ENCODE measurements at regions not wholly inside any gene's neighbourhood (a gene's known extent, or its start where the extent isn't known, plus 50 kb on each side); places are given as distances from the start of the nearest gene placed in this dataset.
A peak's percentile ranks its signal among the peaks of the same experiment; 100 is the strongest.

DNA sequence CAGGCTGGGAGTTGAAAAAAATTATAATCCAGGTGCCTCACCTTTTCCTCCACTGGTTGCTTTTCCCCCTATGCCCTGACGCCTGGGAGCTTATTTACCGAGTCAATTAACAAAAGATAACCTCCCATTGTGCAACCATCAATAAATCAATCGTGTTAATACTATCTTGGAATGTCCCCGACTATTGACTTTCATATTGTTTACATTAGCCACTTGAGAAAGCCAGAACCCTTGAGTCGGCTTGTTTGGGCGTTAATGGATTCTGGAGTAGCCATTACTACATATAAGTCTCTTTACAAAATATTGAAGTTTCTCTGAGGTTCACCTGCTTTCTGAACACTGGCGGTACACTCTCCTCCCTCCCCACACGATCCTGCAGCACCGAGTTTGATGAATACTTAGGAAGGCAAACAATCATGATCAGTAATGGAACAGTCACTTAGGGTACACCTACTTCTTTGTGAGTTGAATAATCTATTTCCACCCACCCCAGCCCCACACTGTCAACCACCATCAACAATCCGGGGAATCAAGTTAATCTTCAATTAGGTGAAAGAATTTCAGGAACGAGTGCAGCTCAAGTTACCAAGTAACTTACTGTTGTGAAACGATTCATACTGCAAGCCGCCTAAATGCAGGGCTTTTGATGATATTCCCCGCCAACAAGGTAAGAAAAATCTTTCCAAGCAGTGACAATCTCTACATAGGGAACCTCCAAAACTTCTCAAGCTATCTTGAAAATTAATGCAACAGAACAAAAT, 159.3 kb upstream of the NR2F2 start:
- no peak overlapping the region for H3K23ac ChIP-seq (ENCODE audit: insufficient read length)
- 61% methylated on average over 14 of the region's 14 CpGs; no CpG with 5 or more reads in 1 of the 2 experiments for WGBS, 2 experiments (ENCODE audit: extremely low coverage in 1 of 2, insufficient coverage in 1 of 2, insufficient read length in 1 of 2, insufficient replicate concordance in 2 of 2, low coverage in 1 of 2, low lambda C conversion rate in 2 of 2, missing lambda C conversion rate in 1 of 2)
- no peak overlapping the region for H4K5ac ChIP-seq (ENCODE audit: insufficient read length, low read depth, low read length)
- H3K56ac ChIP-seq (replicated peaks; ENCODE audit: insufficient read length, low read depth, low read length): no peak overlapping the region
- H3K27me3 ChIP-seq (replicated peaks in 1 of 4; ENCODE audit: control insufficient read depth in 3 of 4, extremely low read depth in 1 of 4, insufficient read depth in 3 of 4, low read length in 3 of 4): peaks cover 0 to 1% (median 0%) of the 10 kb centered on the region in 4 experiments; a peak in 1 of 7 replicates
- no peaks in the 10 kb centered on the region for H4K20me1 ChIP-seq (replicated peaks in 1 of 2; ENCODE audit: control insufficient read depth in 1 of 2, insufficient read depth in 2 of 2, low read length in 2 of 2)
- H2BK15ac ChIP-seq (ENCODE audit: low read length): no peak overlapping the region
- no peaks in the 10 kb centered on the region for H3K79me2 ChIP-seq (ENCODE audit: control insufficient read depth in 1 of 2, insufficient read depth in 2 of 2, low read length in 2 of 2)
- H2AK5ac ChIP-seq (ENCODE audit: low read depth, low read length): no peak overlapping the region
- H2BK120ac ChIP-seq (replicated peaks; ENCODE audit: low read depth, low read length): no peak overlapping the region
- H2BK12ac ChIP-seq (ENCODE audit: low read depth, low read length): no peak overlapping the region
- CTCF ChIA-PET (ENCODE audit: partially characterized antibody): interaction anchor here (1.7 kb wide), 1 partner anchor 10 kb away, joined by 5 read pairs; no protein-coding TSS in a partner anchor
- POLR2A ChIA-PET (ENCODE audit: partially characterized antibody): no interaction called here
- H3K36me3 ChIP-seq (ENCODE audit: control insufficient read depth in 2 of 4, insufficient read depth in 4 of 4, low read length in 3 of 4): no peaks in the 10 kb centered on the region
- TF ChIP-seq NRF1 (IDR thresholded peaks at IDR 0.05; ENCODE audit: low read depth, low read length): no peak
- TF ChIP-seq TEAD4 (IDR thresholded peaks at IDR 0.05; ENCODE audit: low read depth, low read length): 0 out of 2 replicates have a peak, but pooled peaks have one; percentile 12
- no peak overlapping the region; the same call in 1 of the 2 replicates for H2AFZ ChIP-seq (ENCODE audit: low read length)
- H3K14ac ChIP-seq (ENCODE audit: insufficient read length): no peak overlapping the region
- H3K4me1 ChIP-seq (replicated peaks in 1 of 4; ENCODE audit: control insufficient read depth in 3 of 4, insufficient read depth in 4 of 4, low read length in 3 of 4): peaks cover 4 to 18% (median 7%) of the 10 kb centered on the region in 4 experiments; a peak in 5 of 7 replicates
- H3K23me2 ChIP-seq (ENCODE audit: low read depth, low read length): no peaks in the 10 kb centered on the region
- H3K18ac ChIP-seq (ENCODE audit: extremely low read depth, low read length): peak overlapping the region; percentile 9; the same call in 1 of the 2 replicates
- no peak overlapping the region; a peak in 1 of 8 replicates for H3K4me3 ChIP-seq (ENCODE audit: extremely low read depth in 1 of 4, insufficient read depth in 2 of 4, low read depth in 3 of 4, low read length in 4 of 4)
- H4K91ac ChIP-seq (replicated peaks; ENCODE audit: insufficient read length, low read length): no peak overlapping the region
- H3K4me2 ChIP-seq (ENCODE audit: insufficient read depth in 1 of 2, low read depth in 2 of 2, low read length in 2 of 2): peak overlapping the region in 1 of 2 experiments; percentile 46; a peak in 1 of 4 replicates
- H3K4ac ChIP-seq (replicated peaks; ENCODE audit: insufficient read length, low read depth, low read length): no peak overlapping the region
- no peaks in the 10 kb centered on the region for H3K79me1 ChIP-seq (ENCODE audit: low read depth, low read length)
- no peak overlapping the region for H4K8ac ChIP-seq (ENCODE audit: extremely low read depth, insufficient read depth, low read length)
- peaks cover 5 to 7% of the 10 kb centered on the region in 2 experiments; a peak in 3 of 4 replicates for H3K9me3 ChIP-seq (ENCODE audit: insufficient read depth in 2 of 2, low read depth in 1 of 2, low read length in 1 of 2)
- no peak overlapping the region for H2BK20ac ChIP-seq (ENCODE audit: low read length)
- no peak overlapping the region for H2BK5ac ChIP-seq (ENCODE audit: low read depth, low read length)
- DNase-seq (ENCODE audit: low read depth in 1 of 2, low spot score in 2 of 2) (no peak), FAIRE-seq (no peak)
- no peak overlapping the region for H3K9ac ChIP-seq (replicated peaks in 1 of 4; ENCODE audit: extremely low read depth in 1 of 4, low read depth in 3 of 4, low read length in 3 of 4)
- H3K27ac ChIP-seq (ENCODE audit: low read depth, low read length): no peak overlapping the region

Measured in H1 (cell line).